ENCODE measurements at regions not wholly inside any gene's neighbourhood (a gene's known extent, or its start where the extent isn't known, plus 50 kb on each side); places are given as distances from the start of the nearest gene placed in this dataset.

GRCh38 chr9:13450723-13451122 lies 171.2 kb upstream of the MPDZ start:
- CTCF ChIA-PET = interaction anchor here (0.9 kb wide), 1 partner anchor 903 kb away, joined by 6 read pairs; no protein-coding TSS in a partner anchor
- Histone ChIP-seq H3K9me3 (no peaks in the 10 kb centered on the region), H3K4me1 (no peaks in the 10 kb centered on the region), H3K4me2 (no peak overlapping the region), H3K4me3 (no peak overlapping the region), H3K27ac (no peak overlapping the region)
- POLR2A ChIA-PET = no interaction called here
- DNase-seq (ENCODE audit: low read depth in 1 of 2, low spot score in 1 of 2) (no peak), ATAC-seq (no peak), FAIRE-seq (no peak)
- WGBS (ENCODE audit: missing lambda C conversion rate) = 2% methylated on average over 3 of the region's 3 CpGs
- TF ChIP-seq TP53 (CRISPR knock-in tag; IDR thresholded peaks at IDR 0.05) (no peak), ELK1 (IDR thresholded peaks at IDR 0.05; ENCODE audit: low read depth, low read length) (no peak), ZNF302 (CRISPR knock-in tag; IDR thresholded peaks at IDR 0.05) (no peak), POLR2AphosphoS2 (conservative IDR thresholded peaks at IDR 0.05; ENCODE audit: low read length) (no peak), TFCP2L1 (CRISPR knock-in tag; IDR thresholded peaks at IDR 0.05) (no peak)

DNA sequence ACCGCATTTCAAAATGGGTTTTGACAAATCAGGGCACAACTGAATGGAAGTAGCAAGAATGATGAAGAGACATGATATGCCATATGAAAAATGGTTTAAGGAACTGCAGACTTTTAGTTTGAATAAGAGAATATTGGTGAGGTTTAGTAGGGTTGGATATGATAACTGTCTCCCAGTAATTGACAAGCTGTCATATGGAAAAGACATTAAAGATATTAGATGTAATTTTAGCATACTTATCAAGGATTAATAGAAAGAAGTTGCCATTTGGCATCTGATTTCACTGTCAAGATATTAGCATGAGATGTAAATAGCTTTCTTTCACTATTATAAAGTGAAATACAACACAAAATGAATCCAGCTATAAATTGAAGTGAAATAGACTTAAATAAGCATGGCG lies 169.0 kb upstream of the MPDZ start:
- CTCF ChIA-PET = interaction anchor here (1.3 to 4.7 kb wide), 2 partner anchors 23 to 905 kb away, joined by 3 to 25 read pairs; no protein-coding TSS in a partner anchor
- POLR2A ChIA-PET = no interaction called here

GRCh38 chr9:13447843-13448422 lies 168.4 kb upstream of the MPDZ start:
- no peak for TF ChIP-seq JUN (IDR thresholded peaks at IDR 0.05)
- TF ChIP-seq PHF8 (IDR thresholded peaks at IDR 0.05; ENCODE audit: borderline replicate concordance, low read depth) = no peak
- TF ChIP-seq CHD2 (IDR thresholded peaks at IDR 0.05; ENCODE audit: low read length, partially characterized antibody) = no peak
- TF ChIP-seq, protein P1, sequence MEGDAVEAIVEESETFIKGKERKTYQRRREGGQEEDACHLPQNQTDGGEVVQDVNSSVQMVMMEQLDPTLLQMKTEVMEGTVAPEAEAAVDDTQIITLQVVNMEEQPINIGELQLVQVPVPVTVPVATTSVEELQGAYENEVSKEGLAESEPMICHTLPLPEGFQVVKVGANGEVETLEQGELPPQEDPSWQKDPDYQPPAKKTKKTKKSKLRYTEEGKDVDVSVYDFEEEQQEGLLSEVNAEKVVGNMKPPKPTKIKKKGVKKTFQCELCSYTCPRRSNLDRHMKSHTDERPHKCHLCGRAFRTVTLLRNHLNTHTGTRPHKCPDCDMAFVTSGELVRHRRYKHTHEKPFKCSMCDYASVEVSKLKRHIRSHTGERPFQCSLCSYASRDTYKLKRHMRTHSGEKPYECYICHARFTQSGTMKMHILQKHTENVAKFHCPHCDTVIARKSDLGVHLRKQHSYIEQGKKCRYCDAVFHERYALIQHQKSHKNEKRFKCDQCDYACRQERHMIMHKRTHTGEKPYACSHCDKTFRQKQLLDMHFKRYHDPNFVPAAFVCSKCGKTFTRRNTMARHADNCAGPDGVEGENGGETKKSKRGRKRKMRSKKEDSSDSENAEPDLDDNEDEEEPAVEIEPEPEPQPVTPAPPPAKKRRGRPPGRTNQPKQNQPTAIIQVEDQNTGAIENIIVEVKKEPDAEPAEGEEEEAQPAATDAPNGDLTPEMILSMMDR (IDR thresholded peaks at IDR 0.05) = no peak
- TF ChIP-seq ELK1 (IDR thresholded peaks at IDR 0.05; ENCODE audit: low read depth, low read length) = no peak
- no peak for TF ChIP-seq HEYL (CRISPR knock-in tag; IDR thresholded peaks at IDR 0.05)
- TF ChIP-seq, protein P2, sequence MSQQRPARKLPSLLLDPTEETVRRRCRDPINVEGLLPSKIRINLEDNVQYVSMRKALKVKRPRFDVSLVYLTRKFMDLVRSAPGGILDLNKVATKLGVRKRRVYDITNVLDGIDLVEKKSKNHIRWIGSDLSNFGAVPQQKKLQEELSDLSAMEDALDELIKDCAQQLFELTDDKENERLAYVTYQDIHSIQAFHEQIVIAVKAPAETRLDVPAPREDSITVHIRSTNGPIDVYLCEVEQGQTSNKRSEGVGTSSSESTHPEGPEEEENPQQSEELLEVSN (IDR thresholded peaks at IDR 0.05; ENCODE audit: borderline replicate concordance, low read depth) = no peak
- no peak for TF ChIP-seq CBX8 (IDR thresholded peaks at IDR 0.05)
- TF ChIP-seq CHD4 (IDR thresholded peaks at IDR 0.05; ENCODE audit: borderline replicate concordance) = no peak
- TF ChIP-seq EHMT2 (IDR thresholded peaks at IDR 0.05; ENCODE audit: low read depth) = no peak
- no peak for TF ChIP-seq HOXB13 (CRISPR knock-in tag; IDR thresholded peaks at IDR 0.05; ENCODE audit: low read depth)
- no peak for TF ChIP-seq POLR2AphosphoS2 (conservative IDR thresholded peaks at IDR 0.05; ENCODE audit: low read length)
- no peak for TF ChIP-seq NFE2L2 (conservative IDR thresholded peaks at IDR 0.05; ENCODE audit: low read length)
- TF ChIP-seq, protein P3, sequence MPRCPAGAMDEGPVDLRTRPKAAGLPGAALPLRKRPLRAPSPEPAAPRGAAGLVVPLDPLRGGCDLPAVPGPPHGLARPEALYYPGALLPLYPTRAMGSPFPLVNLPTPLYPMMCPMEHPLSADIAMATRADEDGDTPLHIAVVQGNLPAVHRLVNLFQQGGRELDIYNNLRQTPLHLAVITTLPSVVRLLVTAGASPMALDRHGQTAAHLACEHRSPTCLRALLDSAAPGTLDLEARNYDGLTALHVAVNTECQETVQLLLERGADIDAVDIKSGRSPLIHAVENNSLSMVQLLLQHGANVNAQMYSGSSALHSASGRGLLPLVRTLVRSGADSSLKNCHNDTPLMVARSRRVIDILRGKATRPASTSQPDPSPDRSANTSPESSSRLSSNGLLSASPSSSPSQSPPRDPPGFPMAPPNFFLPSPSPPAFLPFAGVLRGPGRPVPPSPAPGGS (IDR thresholded peaks at IDR 0.05) = no peak
- TF ChIP-seq RFX5 (IDR thresholded peaks at IDR 0.05) = no peak

More for the DNA sequence above, 169.0 kb upstream of the MPDZ start:
- Histone ChIP-seq H3K4me2 (no peak overlapping the region), H3K4me3 (no peak overlapping the region), H3K4me1 (no peaks in the 10 kb centered on the region), H3K27ac (no peak overlapping the region), H3K9me3 (no peaks in the 10 kb centered on the region)
- DNase-seq (ENCODE audit: low read depth in 1 of 2, low spot score in 1 of 2) = no peak
- WGBS (ENCODE audit: missing lambda C conversion rate) = 39% methylated on average over 2 of the region's 2 CpGs
- no peak for TF ChIP-seq HOXB13 (CRISPR knock-in tag; IDR thresholded peaks at IDR 0.05; ENCODE audit: low read depth)
- no peak for ATAC-seq
- no peak for FAIRE-seq

More at GRCh38 chr9:13447843-13448422, 168.4 kb upstream of the MPDZ start:
- no peaks in the 10 kb centered on the region for H3K4me1 ChIP-seq
- ChIA-PET CTCF (interaction anchor here (1.3 to 4.7 kb wide), 3 partner anchors 23 to 905 kb away, joined by 3 to 25 read pairs (median 6); no protein-coding TSS in a partner anchor), POLR2A (no interaction called here)
- WGBS (ENCODE audit: missing lambda C conversion rate) = 13% methylated on average over 3 of the region's 3 CpGs
- ATAC-seq (no peak), DNase-seq (ENCODE audit: low read depth in 1 of 2, low spot score in 1 of 2) (no peak), FAIRE-seq (no peak)
- no peaks in the 10 kb centered on the region for H3K9me3 ChIP-seq
- H3K4me2 ChIP-seq = no peak overlapping the region
- no peak overlapping the region for H3K4me3 ChIP-seq
- H3K27ac ChIP-seq = no peak overlapping the region

Measured in A549 (cell line).